ENCODE measurements at regions not wholly inside any gene's neighbourhood (a gene's known extent, or its start where the extent isn't known, plus 50 kb on each side); places are given as distances from the start of the nearest gene placed in this dataset.

GRCh38 chr18:39019989-39020388 lies 1454.4 kb upstream of the CELF4 start:
- H2BK120ac ChIP-seq (replicated peaks; ENCODE audit: low read depth, low read length): no peak overlapping the region
- POLR2A ChIA-PET (ENCODE audit: partially characterized antibody): no interaction called here
- H3K23ac ChIP-seq (ENCODE audit: insufficient read length): no peak overlapping the region
- H3K4me1 ChIP-seq (replicated peaks in 1 of 4; ENCODE audit: control insufficient read depth in 3 of 4, insufficient read depth in 4 of 4, low read length in 3 of 4): no peaks in the 10 kb centered on the region
- no peak overlapping the region for H2AK5ac ChIP-seq (ENCODE audit: low read depth, low read length)
- no peak overlapping the region for H3K14ac ChIP-seq (ENCODE audit: insufficient read length)
- H3K79me2 ChIP-seq (ENCODE audit: control insufficient read depth in 1 of 2, insufficient read depth in 2 of 2, low read length in 2 of 2): no peaks in the 10 kb centered on the region
- no peak overlapping the region for H3K4ac ChIP-seq (replicated peaks; ENCODE audit: insufficient read length, low read depth, low read length)
- CTCF ChIA-PET (ENCODE audit: partially characterized antibody): no interaction called here
- no peaks in the 10 kb centered on the region for H3K27me3 ChIP-seq (replicated peaks in 1 of 4; ENCODE audit: control insufficient read depth in 3 of 4, extremely low read depth in 1 of 4, insufficient read depth in 3 of 4, low read length in 3 of 4)
- no peaks in the 10 kb centered on the region for H3K9me3 ChIP-seq (ENCODE audit: insufficient read depth in 2 of 2, low read depth in 1 of 2, low read length in 1 of 2)
- H4K20me1 ChIP-seq (replicated peaks in 1 of 2; ENCODE audit: control insufficient read depth in 1 of 2, insufficient read depth in 2 of 2, low read length in 2 of 2): no peaks in the 10 kb centered on the region
- H2BK15ac ChIP-seq (ENCODE audit: low read length): no peak overlapping the region
- H2AFZ ChIP-seq (ENCODE audit: low read length): no peak overlapping the region
- no peaks in the 10 kb centered on the region for H3K36me3 ChIP-seq (ENCODE audit: control insufficient read depth in 2 of 4, insufficient read depth in 4 of 4, low read length in 3 of 4)
- H3K18ac ChIP-seq (ENCODE audit: extremely low read depth, low read length): no peak overlapping the region
- no peak overlapping the region for H3K56ac ChIP-seq (replicated peaks; ENCODE audit: insufficient read length, low read depth, low read length)
- H3K27ac ChIP-seq (ENCODE audit: low read depth, low read length): no peak overlapping the region
- no peak overlapping the region for H2BK12ac ChIP-seq (ENCODE audit: low read depth, low read length)
- no peak overlapping the region for H4K5ac ChIP-seq (ENCODE audit: insufficient read length, low read depth, low read length)
- no peak overlapping the region for H2BK20ac ChIP-seq (ENCODE audit: low read length)
- H3K23me2 ChIP-seq (ENCODE audit: low read depth, low read length): no peaks in the 10 kb centered on the region
- no peaks in the 10 kb centered on the region for H3K79me1 ChIP-seq (ENCODE audit: low read depth, low read length)
- DNase-seq (ENCODE audit: low read depth in 1 of 2, low spot score in 2 of 2) (no peak), FAIRE-seq (no peak)
- H3K4me3 ChIP-seq (ENCODE audit: extremely low read depth in 1 of 4, insufficient read depth in 2 of 4, low read depth in 3 of 4, low read length in 4 of 4): no peak overlapping the region
- H3K4me2 ChIP-seq (ENCODE audit: insufficient read depth in 1 of 2, low read depth in 2 of 2, low read length in 2 of 2): no peak overlapping the region
- no peak overlapping the region for H3K9ac ChIP-seq (replicated peaks in 1 of 4; ENCODE audit: extremely low read depth in 1 of 4, low read depth in 3 of 4, low read length in 3 of 4)
- H2BK5ac ChIP-seq (ENCODE audit: low read depth, low read length): no peak overlapping the region
- 94% methylated on average over 3 of the region's 3 CpGs; no CpG with 5 or more reads in 1 of the 2 experiments for WGBS, 2 experiments (ENCODE audit: extremely low coverage in 1 of 2, insufficient coverage in 1 of 2, insufficient read length in 1 of 2, insufficient replicate concordance in 2 of 2, low coverage in 1 of 2, low lambda C conversion rate in 2 of 2, missing lambda C conversion rate in 1 of 2)
- H4K8ac ChIP-seq (ENCODE audit: extremely low read depth, insufficient read depth, low read length): no peak overlapping the region
- no peak overlapping the region for H4K91ac ChIP-seq (replicated peaks; ENCODE audit: insufficient read length, low read length)
- TF ChIP-seq CTBP2 (IDR thresholded peaks at IDR 0.05; ENCODE audit: borderline replicate concordance, insufficient read depth, insufficient read length, low read length) (no peak), HDAC6 (IDR thresholded peaks at IDR 0.05; ENCODE audit: low read depth, low read length) (no peak), ZNF274 (IDR thresholded peaks at IDR 0.05; ENCODE audit: borderline replicate concordance, extremely low read depth, low read length) (no peak), RFX5 (IDR thresholded peaks at IDR 0.05; ENCODE audit: borderline replicate concordance, low read depth, low read length) (no peak), CBX5 (IDR thresholded peaks at IDR 0.05; ENCODE audit: low read depth, low read length) (no peak), GTF2F1 (IDR thresholded peaks at IDR 0.05; ENCODE audit: borderline replicate concordance, low read depth, low read length) (no peak), RXRA (IDR thresholded peaks at IDR 0.05; ENCODE audit: insufficient read depth, low read depth, low read length) (no peak), CHD2 (IDR thresholded peaks at IDR 0.05; ENCODE audit: low read length) (no peak), RNF2 (IDR thresholded peaks at IDR 0.05; ENCODE audit: borderline replicate concordance, low read depth, low read length, missing control alignments, poor library complexity, severe bottlenecking) (no peak), POU5F1 (IDR thresholded peaks at IDR 0.05; ENCODE audit: low read depth, low read length) (no peak), MAX (IDR thresholded peaks at IDR 0.05) (no peak), ATF3 (IDR thresholded peaks at IDR 0.05; ENCODE audit: insufficient read depth, low read depth, low read length) (no peak), CHD1 (IDR thresholded peaks at IDR 0.05; ENCODE audit: low read depth, low read length) (no peak), SUZ12 (IDR thresholded peaks at IDR 0.05; ENCODE audit: low read length) (no peak), KDM5A (IDR thresholded peaks at IDR 0.05; ENCODE audit: low read length) (no peak)

Measured in H1 (cell line).